ENCODE measurements at regions not wholly inside any gene's neighbourhood (a gene's known extent, or its start where the extent isn't known, plus 50 kb on each side); places are given as distances from the start of the nearest gene placed in this dataset.

DNA sequence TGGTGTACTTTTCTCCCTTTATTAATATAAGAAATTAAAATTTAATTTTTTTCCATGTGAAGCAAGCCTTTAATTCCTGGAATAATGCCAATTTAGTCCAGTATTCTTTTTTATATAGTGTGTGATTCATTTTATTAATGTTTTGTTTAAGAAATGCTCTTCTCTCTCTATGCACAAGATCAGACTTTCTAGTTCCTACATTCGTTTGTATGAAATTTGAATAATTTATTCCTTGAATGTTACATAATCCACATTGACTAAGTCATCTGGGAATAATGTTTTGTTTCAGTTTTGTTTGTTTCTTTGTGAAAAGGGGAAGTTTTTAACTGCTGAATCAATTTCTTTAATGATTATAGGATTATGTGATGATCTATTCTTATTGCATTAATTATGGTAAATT is 181.4 kb upstream of the ID4 start:
- TF ChIP-seq NFIC (IDR thresholded peaks at IDR 0.05) = no peak
- TF ChIP-seq YY1 (IDR thresholded peaks at IDR 0.05; ENCODE audit: low read depth) = no peak
- TF ChIP-seq TAF1 (IDR thresholded peaks at IDR 0.05; ENCODE audit: low read depth) = no peak
- TF ChIP-seq EGR1 (IDR thresholded peaks at IDR 0.05) = no peak
- no peak for TF ChIP-seq TEAD4 (IDR thresholded peaks at IDR 0.05)
- TF ChIP-seq TCF12 (IDR thresholded peaks at IDR 0.05; ENCODE audit: low read depth) = no peak
- no peak for TF ChIP-seq CEBPB (IDR thresholded peaks at IDR 0.05)
- no peak for TF ChIP-seq MAX (IDR thresholded peaks at IDR 0.05)
- TF ChIP-seq REST (IDR thresholded peaks at IDR 0.05; ENCODE audit: low read depth) = no peak
- TF ChIP-seq EP300 (IDR thresholded peaks at IDR 0.05; ENCODE audit: borderline replicate concordance) = no peak
- TF ChIP-seq CREB1 (IDR thresholded peaks at IDR 0.05; ENCODE audit: low read depth) = no peak
- no peak for TF ChIP-seq ZBTB7A (IDR thresholded peaks at IDR 0.05; ENCODE audit: low read depth)
- TF ChIP-seq FOXM1 (IDR thresholded peaks at IDR 0.05; ENCODE audit: borderline replicate concordance, low read depth) = no peak
- TF ChIP-seq RAD21 (IDR thresholded peaks at IDR 0.05; ENCODE audit: low read depth) = no peak
